HUES6 (cell line): ENCODE measurements at regions not wholly inside any gene's neighbourhood (a gene's known extent, or its start where the extent isn't known, plus 50 kb on each side); places are given as distances from the start of the nearest gene placed in this dataset.

Experiments
- H3K27ac ChIP-seq: 2 replicates; pipeline ENCODE4 v1.7.0; 2013; ENCODE audit warnings: low read depth, mild to moderate bottlenecking, low read length, inconsistent platforms
- H3K27me3 ChIP-seq: 2 replicates; pipeline ENCODE4 v1.6.1; 2013; ENCODE audit warnings: low read length; ENCODE audit not compliant: control insufficient read depth, insufficient read depth
- H3K36me3 ChIP-seq: 2 replicates; pipeline ENCODE4 v1.6.1; 2013; ENCODE audit warnings: low read length; ENCODE audit not compliant: control insufficient read depth, insufficient read depth
- H3K4me1 ChIP-seq: 2 replicates; pipeline ENCODE4 v1.6.1; 2013; ENCODE audit warnings: low read length; ENCODE audit not compliant: control insufficient read depth, insufficient read depth
- H3K4me3 ChIP-seq: 2 replicates; pipeline ENCODE4 v1.5.1; 2013; ENCODE audit warnings: low read depth, low read length
- H3K9ac ChIP-seq: one replicate; pipeline ENCODE4 v1.6.1; 2013; ENCODE audit warnings: mild to moderate bottlenecking, low read length
- H3K9me3 ChIP-seq: 2 replicates; pipeline ENCODE4 v1.6.1; 2013; ENCODE audit warnings: low read depth, low read length; ENCODE audit not compliant: control insufficient read depth, insufficient read depth

- Histone ChIP-seq H3K36me3 (no peaks in the 10 kb centered on the region), H3K27ac (no peak overlapping the region), H3K9ac (no peak overlapping the region), H3K27me3 (no peaks in the 10 kb centered on the region), H3K4me1 (peaks cover 6% of the 10 kb centered on the region; the same call in 1 of the 2 replicates), H3K4me3 (no peak overlapping the region), H3K9me3 (no peaks in the 10 kb centered on the region)
Observed at GRCh38 chr14:87097015-87097414, 896.0 kb downstream of the GALC start.

DNA sequence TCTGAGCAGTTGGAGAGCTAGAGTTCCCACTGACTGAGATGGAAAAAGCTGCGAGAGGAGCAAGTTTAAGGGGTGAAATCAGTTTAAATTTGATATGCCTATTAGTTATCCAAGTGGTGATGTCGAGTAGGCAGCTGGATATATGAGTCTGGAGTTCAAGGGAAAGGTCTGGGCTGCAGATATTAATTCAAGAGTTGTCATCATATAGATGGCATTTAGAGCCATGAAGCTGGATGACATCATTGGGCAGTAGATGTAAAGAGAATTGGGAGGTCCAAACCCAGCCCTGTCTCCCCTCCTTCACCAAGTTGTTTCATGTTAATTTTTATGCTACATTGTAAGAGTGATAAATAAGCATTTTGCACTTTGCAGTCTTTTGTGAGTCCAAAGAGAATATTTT, 898.1 kb downstream of the GALC start:
- Histone ChIP-seq H3K4me1 (peaks cover 4% of the 10 kb centered on the region; the same call in 1 of the 2 replicates), H3K27me3 (no peaks in the 10 kb centered on the region), H3K36me3 (no peaks in the 10 kb centered on the region), H3K9me3 (no peaks in the 10 kb centered on the region), H3K27ac (no peak overlapping the region), H3K4me3 (no peak overlapping the region), H3K9ac (no peak overlapping the region)

DNA sequence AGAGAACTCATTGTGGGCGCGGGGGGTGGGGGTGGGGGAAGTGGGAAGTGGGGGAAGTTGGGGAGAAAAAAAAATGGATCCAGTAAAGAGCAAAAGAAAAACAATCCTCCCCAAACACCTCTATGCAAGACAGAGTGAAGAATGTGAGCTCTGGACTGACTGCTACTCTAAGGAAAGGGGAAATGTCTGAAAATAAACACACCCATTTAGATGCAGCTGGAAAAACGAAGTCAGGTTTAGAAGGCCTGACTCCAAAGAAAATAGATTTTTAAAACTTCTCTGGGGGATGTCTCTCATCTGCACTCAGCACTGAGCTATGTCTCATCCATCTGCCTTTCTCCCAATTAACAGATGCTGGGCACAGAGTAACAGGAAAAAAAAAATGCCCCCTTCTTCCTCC, 904.4 kb downstream of the GALC start:
- peaks cover 5% of the 10 kb centered on the region; the same call in 1 of the 2 replicates for H3K27me3 ChIP-seq
- H3K9me3 ChIP-seq, result no peaks in the 10 kb centered on the region

DNA sequence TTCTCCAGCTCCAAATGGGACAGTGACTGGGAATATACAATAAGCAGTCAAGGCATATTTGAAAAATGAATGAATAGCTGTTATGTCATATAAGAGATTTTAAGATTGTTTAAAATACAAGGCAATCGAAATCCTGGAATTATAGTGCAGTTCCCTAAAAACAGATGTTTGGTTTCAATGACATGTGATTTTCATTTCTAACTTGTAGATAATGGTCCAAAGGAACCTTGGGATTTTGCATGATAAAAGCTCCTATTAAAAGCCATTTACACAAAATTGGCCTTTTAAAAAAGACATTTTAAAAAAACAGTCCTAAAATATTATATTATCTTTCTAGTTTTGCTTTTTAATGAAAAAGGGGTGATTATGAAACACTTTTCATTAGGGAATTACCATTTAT, 905.1 kb downstream of the GALC start:
- H3K36me3 ChIP-seq, result no peaks in the 10 kb centered on the region
- peaks cover 5% of the 10 kb centered on the region; the same call in 1 of the 2 replicates for H3K27me3 ChIP-seq
- H3K9ac ChIP-seq, result no peak overlapping the region
- H3K4me1 ChIP-seq, result peaks cover 19% of the 10 kb centered on the region; the same call in 1 of the 2 replicates
- no peak overlapping the region for H3K27ac ChIP-seq
- no peak overlapping the region for H3K4me3 ChIP-seq
- H3K9me3 ChIP-seq, result no peaks in the 10 kb centered on the region

More for the DNA sequence above, 904.4 kb downstream of the GALC start:
- H3K9ac ChIP-seq, result no peak overlapping the region
- peaks cover 19% of the 10 kb centered on the region; the same call in 1 of the 2 replicates for H3K4me1 ChIP-seq
- H3K27ac ChIP-seq, result no peak overlapping the region
- H3K36me3 ChIP-seq, result no peaks in the 10 kb centered on the region
- no peak overlapping the region for H3K4me3 ChIP-seq

- Histone ChIP-seq H3K27me3 (peaks cover 5% of the 10 kb centered on the region; the same call in 1 of the 2 replicates), H3K4me1 (peaks cover 19% of the 10 kb centered on the region), H3K4me3 (no peak overlapping the region), H3K9me3 (no peaks in the 10 kb centered on the region), H3K27ac (no peak overlapping the region), H3K9ac (no peak overlapping the region), H3K36me3 (no peaks in the 10 kb centered on the region)
Observed at GRCh38 chr14:87084908-87085307, 908.1 kb downstream of the GALC start.

GRCh38 chr14:87082917-87083316, 910.1 kb downstream of the GALC start:
- no peak overlapping the region for H3K27ac ChIP-seq
- H3K4me1 ChIP-seq, result peaks cover 14% of the 10 kb centered on the region
- H3K9ac ChIP-seq, result no peak overlapping the region
- H3K9me3 ChIP-seq, result no peaks in the 10 kb centered on the region
- H3K27me3 ChIP-seq, result peaks cover 5% of the 10 kb centered on the region; the same call in 1 of the 2 replicates
- H3K36me3 ChIP-seq, result no peaks in the 10 kb centered on the region
- H3K4me3 ChIP-seq, result no peak overlapping the region

- H3K4me3 ChIP-seq, result no peak overlapping the region
- no peaks in the 10 kb centered on the region for H3K9me3 ChIP-seq
- no peak overlapping the region for H3K9ac ChIP-seq
- H3K27me3 ChIP-seq, result no peaks in the 10 kb centered on the region
- peaks cover 6% of the 10 kb centered on the region for H3K4me1 ChIP-seq
- no peaks in the 10 kb centered on the region for H3K36me3 ChIP-seq
- no peak overlapping the region for H3K27ac ChIP-seq
Observed at GRCh38 chr14:87081004-87081403, 912.0 kb downstream of the GALC start.

DNA sequence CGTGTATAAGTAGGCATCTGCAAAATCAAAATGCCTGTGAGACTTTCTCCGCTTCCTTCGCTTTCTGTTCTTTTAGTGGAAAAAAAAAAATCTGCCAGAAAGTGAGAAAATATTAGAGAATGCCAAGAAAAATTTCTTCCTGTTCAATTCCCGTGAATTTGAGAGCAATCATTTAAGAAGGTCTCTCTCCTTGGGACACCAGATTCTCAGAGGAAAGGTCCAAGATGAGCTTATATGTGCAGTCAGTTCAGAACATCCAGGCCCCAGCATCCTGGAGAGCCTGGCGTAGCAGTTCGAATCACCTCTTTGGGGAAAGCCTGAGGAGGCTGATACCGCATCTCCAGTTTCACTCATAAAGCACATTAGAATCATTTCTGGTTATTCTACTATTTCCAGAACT, 912.8 kb downstream of the GALC start:
- no peak overlapping the region for H3K27ac ChIP-seq
- no peak overlapping the region for H3K4me3 ChIP-seq
- no peaks in the 10 kb centered on the region for H3K9me3 ChIP-seq
- H3K27me3 ChIP-seq, result no peaks in the 10 kb centered on the region
- no peaks in the 10 kb centered on the region for H3K36me3 ChIP-seq
- peaks cover 2% of the 10 kb centered on the region for H3K4me1 ChIP-seq
- no peak overlapping the region for H3K9ac ChIP-seq

GRCh38 chr14:87079416-87079815, 913.6 kb downstream of the GALC start:
- H3K9me3 ChIP-seq, result no peaks in the 10 kb centered on the region
- H3K36me3 ChIP-seq, result no peaks in the 10 kb centered on the region
- H3K4me3 ChIP-seq, result no peak overlapping the region
- no peak overlapping the region for H3K9ac ChIP-seq
- H3K4me1 ChIP-seq, result no peaks in the 10 kb centered on the region; the same call in 1 of the 2 replicates
- no peak overlapping the region for H3K27ac ChIP-seq
- H3K27me3 ChIP-seq, result no peaks in the 10 kb centered on the region

DNA sequence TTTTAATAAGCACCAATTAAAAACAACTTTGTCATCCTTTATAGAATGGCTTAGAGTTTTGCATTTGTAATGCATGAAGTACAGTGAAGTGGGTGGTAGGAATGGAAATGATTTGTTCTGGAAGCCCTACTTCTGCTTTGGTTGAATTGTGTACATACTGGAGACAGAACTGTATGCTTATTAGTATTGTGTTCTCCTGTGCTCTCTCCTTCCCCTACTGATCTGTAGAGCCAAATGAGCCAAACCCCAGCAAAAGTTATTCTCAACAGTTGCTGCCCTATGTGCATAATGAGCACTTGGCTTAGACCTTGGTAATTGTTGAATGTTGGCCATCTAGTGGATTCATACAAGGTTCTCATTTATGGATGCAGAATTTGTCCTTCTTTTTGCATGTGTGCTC, 916.1 kb downstream of the GALC start:
- no peak overlapping the region for H3K4me3 ChIP-seq
- no peak overlapping the region for H3K9ac ChIP-seq
- no peak overlapping the region for H3K27ac ChIP-seq
- no peaks in the 10 kb centered on the region for H3K9me3 ChIP-seq
- H3K4me1 ChIP-seq, result no peaks in the 10 kb centered on the region; the same call in 1 of the 2 replicates
- H3K36me3 ChIP-seq, result no peaks in the 10 kb centered on the region
- no peaks in the 10 kb centered on the region for H3K27me3 ChIP-seq

DNA sequence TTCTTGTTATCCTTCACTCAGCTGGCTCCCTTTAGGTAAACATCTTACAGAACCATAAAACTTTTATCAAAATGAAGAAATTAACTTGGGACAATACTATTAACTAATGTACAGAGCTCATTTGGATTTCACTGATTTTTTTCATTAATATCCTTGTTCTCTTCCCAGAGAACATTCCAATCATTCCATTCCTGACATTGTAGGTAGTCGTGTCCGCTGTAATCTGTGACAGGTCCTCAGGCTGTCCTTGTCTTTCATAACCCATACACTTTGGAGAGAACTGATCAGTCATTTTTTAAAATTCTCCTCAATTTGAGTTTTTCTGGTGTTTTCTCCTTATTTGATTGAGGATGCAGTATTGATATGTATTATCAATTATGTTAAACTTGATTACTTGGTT, 916.8 kb downstream of the GALC start:
- Histone ChIP-seq H3K27me3 (no peaks in the 10 kb centered on the region), H3K9ac (no peak overlapping the region), H3K36me3 (no peaks in the 10 kb centered on the region), H3K27ac (no peak overlapping the region), H3K9me3 (no peaks in the 10 kb centered on the region), H3K4me1 (no peaks in the 10 kb centered on the region), H3K4me3 (no peak overlapping the region)
